ENCODE measurements at regions not wholly inside any gene's neighbourhood (a gene's known extent, or its start where the extent isn't known, plus 50 kb on each side); places are given as distances from the start of the nearest gene placed in this dataset.
"Not testable (repeated sequence)": the region's sequence is repeated elsewhere in the genome, so short reads cannot be mapped to it uniquely, and the experiment has no call there.

DNA sequence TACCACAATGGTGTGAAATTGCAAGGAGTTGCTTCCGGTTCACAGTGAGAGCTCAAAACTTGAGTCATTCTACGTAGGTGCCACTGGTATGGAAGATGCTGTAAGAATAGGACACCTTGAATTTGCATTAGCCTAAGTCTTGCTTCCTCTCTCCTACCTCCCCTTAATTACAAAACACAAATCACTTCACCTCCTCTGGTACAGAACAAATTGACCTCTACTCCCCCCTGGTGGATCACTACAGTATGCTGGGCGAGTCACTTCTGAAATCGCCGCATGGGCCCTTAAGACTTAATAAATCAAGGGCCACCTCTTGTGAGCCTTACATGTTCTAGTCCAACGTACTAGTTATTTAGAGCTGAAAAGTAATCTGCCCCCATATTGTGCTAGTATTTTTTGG, 145.3 kb upstream of the SMARCA2 start:
- no peak for DNase-seq (ENCODE audit: low spot score)

DNA sequence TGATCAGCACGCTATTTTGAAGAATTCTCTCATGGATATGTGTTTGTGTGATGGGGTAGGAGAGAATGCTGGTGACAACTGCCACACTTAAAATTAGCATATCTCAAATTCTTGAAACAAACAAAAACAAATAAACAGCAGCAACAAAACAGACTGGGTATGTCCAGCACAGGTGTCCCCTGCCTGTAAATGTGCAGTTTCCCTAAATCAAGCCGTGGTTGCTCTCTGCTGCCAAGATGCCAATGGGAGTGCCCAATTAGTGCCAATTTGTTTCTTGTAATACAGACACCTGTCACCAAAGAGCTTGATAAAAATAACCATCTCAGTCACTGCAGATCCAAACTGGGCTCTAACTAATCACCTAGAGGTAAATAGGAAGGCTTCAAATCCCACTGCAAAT, 144.2 kb upstream of the SMARCA2 start:
- DNase-seq (ENCODE audit: low spot score): no peak

DNA sequence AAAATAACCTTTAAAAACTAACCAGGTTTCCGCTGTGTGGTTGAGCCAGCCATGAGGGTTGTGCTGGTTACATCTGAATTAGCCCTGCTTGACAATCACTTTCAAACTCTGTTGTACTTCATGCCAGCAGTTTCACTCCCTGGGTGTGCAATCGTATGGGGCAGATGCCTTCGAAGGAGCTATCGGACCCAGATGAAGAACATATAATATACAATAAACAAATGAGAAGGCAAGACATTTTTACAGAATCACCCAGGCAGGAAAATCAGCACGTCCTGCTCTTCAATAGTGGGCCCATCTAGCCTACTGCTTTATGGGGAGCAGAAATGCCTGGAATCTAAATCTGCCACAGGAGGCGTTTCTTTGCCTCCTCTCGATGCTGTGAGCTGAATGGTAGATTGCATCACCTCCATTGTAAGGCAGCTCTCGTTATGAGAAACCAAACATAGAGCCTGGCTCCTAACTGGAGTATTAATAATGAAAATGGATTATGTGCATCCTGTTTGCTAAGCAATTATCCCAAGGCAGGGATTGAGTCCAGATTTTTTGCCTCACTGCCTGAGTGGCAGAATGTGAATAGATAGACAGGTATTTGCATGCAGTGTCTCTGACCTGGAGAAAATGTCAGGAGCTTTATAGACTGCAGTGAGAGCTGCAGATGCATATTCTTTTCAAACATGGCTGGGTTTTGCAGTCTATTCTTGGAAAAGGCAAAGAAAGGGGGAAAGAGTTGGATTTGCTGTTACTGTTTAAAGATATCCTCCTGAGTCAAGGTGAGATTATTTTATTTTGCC, 143.3 kb upstream of the SMARCA2 start:
- no peak for DNase-seq (ENCODE audit: low spot score)

DNA sequence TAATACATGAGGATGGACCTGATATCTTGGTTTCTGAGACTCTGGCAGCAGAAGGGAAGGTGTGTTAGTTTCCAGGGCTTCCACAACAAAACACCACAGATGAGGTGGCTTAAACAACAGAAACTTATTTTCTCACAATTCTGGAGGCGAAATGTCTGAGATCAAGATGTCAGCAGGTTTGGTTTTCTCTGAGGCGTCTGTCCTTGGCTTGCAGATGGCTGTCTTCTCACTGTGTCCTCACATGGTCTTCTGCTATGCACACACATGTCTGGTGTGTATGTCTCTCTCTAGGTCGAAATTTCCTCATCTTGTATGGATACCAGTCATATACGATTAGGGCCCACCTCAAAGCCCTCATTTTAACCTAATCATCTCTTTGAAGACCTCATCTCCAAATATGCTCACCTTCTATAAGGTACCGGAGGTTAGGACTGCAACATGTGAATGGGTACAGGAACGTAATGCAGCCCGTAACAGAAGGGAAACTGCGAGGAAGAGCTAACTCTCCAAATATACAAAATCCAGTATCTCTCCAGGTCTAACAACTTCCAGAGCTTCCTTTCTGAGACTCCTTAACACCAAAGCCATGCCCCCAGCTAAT, 139.8 kb upstream of the SMARCA2 start:
- DNase-seq (ENCODE audit: low spot score): no peak

DNA sequence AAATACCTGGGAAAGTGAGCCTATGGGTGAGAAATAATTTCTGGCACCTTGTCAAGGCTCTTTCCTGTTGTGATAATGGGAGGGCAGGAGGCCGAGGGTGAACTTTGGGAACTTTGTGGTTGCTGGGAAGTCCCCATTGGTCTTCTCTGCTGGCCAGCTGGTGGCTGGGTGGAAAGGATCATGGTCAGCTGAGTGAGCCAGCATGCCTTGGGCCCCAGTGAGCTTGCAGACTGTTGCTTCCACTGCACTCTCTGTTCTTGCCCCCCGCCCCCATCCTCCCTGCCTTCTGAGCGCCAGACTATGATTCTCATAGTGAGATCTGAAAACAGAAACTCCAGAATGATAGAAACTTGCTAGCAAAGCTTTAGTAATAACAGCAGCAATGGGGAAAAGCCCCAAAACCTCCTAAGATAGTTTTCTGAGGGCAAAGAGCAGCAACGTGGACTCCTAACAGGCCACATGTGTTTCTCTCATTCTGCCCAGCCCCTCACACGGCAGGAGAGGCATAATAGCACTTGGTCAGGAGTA, 139.2 kb upstream of the SMARCA2 start:
- no peak for DNase-seq (ENCODE audit: low spot score)

DNA sequence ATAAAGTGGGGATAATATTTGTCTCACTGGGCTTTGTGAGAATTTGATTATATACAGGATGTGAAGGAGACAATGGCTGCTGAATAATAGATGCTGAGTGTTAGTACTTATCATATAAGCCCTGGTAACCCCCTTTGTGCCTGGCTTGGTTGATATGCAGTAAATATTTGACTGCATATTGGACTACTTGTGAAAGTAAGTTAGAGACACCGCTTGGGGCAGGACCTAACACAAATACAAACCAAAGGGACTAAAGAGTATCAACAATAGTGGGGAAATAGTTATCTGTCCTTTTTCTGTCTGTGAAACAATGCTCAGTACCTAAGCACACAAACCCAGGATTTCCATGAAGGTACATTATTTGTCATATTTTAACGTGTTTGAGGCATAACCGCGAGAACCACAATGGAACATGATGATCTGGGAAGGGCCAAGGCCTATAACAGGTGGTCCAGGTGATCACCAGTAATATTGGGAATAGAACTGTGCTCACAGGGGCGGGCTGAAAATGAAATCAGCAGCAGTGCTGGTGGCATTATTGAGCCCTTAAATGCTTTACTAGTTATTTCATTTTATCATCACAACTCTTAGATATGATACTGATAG, 138.2 kb upstream of the SMARCA2 start:
- DNase-seq (ENCODE audit: low spot score): no peak

DNA sequence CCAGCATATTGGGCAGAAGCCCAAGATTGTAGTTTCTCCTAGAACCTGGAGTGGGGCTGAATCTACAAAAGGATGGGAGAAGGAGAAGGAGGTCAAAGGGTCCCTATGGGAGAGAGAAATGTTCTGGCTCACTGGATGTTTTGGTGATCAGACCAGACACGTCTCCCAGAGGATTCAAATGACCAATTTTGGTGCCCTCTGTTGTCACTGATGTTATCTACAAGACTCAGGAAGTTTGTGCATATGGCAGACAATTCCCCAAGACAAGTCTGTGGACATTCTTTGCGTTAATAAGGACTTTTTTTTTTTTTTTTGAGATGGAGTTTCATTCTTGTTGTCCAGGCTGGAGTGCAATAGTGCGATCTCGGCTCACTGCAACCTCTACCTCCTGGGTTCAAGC, 137.2 kb upstream of the SMARCA2 start:
- no peak for DNase-seq (ENCODE audit: low spot score)

DNA sequence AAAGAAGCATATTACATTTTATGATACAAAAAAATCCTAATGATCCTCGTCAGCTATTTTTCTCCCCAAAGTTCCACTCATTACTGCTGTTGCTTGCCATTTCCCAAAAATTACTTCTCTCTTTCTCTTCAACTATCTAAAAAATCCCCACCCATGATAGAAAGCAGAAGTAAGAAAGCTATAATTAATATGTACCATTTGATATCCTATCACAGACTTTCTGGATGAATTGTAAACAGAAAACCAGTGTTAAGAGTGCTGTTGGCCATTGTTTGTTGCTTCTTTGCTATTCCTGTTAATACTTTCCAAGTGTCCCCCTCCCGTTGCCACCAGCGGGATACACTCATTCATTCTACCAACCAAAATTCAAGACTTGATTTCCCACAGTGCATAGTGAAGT, 136.3 kb upstream of the SMARCA2 start:
- DNase-seq (ENCODE audit: low spot score): no peak

DNA sequence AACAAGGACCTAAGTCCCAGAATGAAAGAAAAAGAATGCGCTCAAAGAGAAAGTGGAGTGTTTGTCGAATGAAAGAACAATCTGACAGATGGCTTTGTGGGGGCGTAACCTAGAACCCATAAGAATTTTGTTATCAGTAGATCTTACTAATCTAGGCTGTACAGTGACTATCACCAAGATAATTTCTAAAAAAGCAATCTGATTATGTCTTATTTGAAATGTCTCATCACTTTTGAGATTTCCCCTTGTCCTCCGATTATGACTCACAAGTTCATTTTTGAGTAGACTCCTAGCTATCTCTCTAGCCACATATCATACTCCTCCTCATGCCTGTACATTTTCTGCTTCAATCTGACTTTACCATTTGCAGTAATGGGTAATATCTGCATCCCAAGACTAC, 135.6 kb upstream of the SMARCA2 start:
- DNase-seq (ENCODE audit: low spot score): no peak

DNA sequence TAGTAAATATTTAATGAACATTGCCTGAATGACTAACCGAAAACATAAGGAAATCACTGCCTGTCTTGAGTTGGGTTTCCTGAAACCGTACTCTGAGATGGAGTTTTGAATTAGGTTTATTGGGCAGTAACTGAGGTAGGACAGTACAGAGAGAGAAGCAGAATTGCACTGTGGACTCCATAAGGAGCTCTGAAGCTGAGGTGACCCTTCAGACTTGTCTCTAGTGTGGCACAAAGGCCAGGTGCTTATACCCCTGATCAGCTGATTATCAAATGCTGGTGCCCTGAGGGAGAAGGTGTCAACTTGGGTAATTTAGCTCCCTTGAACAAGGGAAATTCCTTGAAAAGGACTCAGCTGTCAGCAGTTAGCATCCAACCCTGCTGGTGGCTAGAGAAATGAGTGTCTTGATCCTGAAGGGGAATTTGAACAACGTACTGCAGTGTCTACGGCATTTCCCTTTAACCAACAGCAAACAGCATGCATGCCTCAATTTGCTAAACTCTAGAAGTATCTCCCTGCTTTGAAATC, 135.0 kb upstream of the SMARCA2 start:
- no peak for DNase-seq (ENCODE audit: low spot score)

DNA sequence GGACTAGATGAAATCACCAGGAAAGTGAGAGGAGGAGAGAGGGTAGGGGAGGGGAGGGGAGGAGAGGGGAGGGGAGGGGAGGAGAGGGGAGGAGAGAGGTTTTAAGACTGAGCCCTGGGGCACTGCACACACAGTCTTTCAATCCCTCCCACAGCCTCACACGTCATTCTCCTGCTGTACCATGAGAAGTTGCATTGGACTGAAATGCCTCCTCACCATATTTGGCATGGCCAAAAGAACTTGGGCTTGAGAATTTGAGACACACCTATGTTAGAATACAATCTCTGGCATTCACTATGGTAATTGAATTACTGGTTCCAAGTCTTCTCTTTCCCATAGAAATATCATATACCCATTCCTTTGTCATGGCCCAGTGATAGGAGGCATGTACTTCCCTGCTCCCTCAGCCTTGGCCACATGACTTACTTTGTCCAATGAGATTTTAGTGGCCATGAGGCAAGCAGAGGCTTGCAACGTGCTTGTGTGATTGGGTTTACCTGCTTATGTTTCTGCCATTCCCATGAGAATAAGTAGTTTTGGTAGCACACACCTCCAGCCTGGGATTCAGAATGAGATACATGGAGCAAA, 133.3 kb upstream of the SMARCA2 start:
- DNase-seq (ENCODE audit: low spot score): no peak

DNA sequence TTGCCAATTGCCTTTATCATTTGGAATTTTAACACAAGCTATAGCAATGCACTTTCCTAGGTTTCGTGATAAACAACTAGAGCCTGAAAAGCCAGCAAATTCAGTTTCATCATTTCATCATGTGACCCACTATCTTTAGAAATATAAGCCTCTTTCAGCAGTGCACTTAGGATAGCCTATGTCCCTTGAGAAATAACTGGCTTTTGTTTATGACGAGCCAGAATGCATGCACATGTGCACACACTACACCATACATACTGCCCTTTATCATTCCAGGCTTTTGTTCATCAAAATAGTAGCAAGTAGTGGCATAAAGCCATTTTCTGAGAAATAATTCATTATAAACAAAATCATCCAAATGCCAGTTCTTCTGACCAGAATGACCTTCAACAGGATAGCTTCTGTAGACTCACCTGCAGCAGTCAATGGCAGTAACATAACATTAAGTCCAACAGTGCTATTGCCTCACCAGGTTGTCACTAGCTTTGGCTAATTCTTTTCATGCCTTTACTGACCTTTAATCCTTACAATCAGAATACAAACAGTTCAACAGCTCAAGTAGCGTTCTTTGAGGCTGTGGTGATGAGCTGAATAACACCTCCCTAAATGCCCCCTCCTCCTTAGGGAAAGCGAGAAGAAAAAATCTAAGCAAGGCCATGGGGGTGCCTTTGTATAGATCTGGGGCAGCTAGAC, 132.3 kb upstream of the SMARCA2 start:
- DNase-seq (ENCODE audit: low spot score): no peak

DNA sequence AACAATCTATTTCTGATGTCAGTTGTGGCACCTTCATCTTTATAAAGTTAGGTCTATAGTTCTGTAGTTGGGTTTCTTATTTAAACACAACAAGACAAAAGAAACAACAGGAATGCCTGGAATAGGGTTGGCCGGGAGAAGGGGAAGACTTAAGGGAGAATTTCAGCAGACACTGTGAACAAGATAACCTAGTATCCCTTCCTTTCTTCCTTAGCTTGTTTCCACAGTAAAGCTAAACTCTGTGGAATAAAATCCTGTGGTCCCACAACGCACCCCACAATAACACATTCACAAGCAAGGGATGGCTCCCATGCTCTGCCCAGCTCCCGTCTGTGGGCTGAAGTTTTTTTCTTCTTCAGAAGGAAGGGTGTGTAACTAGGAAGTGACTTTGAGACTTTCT, 124.9 kb upstream of the SMARCA2 start:
- no peak for DNase-seq (ENCODE audit: low spot score)

DNA sequence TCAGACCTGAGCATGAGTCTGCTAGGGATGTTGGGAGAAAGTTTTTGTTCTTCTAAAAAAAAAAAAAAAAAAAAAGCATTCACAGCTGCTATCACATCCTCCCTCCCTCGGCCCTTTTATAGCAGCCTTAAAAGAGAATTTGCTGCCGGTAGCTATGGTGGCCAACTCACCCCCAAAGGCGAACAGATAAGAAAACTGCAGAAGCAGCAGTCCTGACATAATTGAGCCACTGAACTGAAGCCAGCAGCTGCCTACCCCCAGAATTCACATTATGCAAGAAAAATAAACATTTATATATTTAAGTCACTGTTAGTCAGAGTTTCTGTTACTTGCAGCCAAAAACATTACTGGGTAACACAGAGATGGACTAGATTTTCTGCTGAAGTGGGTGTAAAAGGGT, 124.3 kb upstream of the SMARCA2 start:
- DNase-seq (ENCODE audit: low spot score): no peak

DNA sequence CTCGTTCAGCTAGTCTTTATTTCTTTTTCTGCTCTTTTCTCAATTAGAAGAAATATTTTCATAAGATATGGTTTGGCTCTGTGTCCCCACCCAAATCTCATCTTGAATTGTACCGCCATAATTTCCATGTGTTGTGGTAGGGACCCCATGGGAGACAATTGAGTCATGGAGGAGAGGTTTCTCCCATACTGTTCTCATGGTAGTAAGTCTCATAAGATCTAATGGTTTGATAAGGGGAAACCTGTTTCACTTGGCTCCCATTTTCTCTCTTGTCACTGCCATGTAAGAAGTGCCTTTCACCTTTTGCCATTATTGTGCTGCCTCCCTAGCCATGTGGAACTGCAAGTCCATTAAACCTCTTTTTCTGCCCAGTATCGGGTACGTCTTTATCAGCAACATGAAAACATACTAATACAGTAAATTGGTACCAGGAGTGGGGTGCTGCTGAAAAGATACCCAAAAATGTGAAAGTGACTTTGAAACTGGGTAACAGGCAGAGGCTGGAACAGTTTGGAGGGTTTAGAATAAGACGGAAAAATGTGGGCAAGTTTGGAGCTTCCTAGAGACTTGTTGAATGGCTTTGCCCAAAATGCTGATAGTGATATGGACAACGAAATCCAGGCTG, 112.0 kb upstream of the SMARCA2 start:
- not testable (repeated sequence) for DNase-seq (ENCODE audit: low spot score)

DNA sequence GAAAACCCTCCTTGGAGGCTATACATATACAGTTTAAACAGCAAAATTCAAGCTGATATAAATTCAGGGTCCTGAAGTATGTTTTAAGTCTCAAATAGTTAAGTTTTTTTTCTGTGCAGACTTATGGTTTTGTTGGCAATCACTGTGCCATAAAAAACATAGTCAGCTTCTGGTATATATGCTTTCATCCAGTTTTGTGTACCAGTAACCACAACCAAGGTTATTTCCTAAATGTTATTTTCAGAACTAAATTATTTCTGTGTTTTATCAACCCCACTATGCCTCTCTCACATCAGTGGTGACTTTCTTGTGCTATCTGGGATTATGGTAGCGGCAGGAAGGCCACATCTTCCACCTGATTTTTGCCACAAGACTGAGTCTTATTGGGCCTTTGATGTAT, 107.7 kb upstream of the SMARCA2 start:
- no peak for DNase-seq (ENCODE audit: low spot score)

DNA sequence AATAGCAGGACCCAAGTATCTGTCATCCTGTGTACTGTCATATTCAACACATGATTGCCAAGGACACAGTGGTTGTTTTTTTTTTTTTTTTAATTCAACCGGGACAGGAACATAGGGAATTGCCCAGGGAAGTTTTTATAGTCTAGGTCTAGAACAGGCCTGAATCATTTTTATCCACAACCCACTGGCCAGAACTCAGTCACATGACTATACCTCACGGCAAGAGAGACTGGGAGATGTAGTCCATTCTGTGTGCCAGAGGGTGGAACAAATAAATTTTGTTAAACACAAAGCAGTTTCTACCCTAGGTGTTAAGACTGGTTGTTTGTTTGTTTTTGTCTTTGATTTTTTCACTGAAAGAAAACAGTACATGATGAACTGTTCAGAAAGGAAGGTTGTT, 105.8 kb upstream of the SMARCA2 start:
- no peak for DNase-seq (ENCODE audit: low spot score)

DNA sequence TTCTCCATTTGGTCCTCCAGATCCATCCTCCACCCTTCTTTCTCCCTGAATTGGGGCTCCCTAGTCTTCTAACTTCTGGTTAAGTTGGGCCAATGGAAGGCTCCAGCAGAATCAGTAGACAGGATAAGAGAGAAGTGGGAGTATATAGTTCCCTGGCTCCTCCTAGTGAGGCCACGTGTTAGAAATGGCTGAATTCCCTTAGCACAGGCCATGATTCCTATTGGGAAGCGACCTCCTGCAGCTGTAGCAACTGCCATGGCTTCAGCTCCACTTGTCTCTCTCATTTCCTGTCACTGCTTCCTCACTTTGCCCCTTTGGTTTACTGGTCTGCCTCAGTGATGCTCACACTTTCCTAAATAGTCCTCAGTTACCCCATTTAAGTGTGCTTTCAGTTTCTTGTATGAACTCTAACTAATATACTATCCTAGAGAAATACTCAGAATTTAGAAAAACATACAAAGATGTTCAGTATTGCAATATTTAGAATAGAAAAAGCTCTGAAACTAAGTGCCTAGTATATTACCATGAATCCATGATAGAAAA, 104.8 kb upstream of the SMARCA2 start:
- DNase-seq (ENCODE audit: low spot score): no peak

DNA sequence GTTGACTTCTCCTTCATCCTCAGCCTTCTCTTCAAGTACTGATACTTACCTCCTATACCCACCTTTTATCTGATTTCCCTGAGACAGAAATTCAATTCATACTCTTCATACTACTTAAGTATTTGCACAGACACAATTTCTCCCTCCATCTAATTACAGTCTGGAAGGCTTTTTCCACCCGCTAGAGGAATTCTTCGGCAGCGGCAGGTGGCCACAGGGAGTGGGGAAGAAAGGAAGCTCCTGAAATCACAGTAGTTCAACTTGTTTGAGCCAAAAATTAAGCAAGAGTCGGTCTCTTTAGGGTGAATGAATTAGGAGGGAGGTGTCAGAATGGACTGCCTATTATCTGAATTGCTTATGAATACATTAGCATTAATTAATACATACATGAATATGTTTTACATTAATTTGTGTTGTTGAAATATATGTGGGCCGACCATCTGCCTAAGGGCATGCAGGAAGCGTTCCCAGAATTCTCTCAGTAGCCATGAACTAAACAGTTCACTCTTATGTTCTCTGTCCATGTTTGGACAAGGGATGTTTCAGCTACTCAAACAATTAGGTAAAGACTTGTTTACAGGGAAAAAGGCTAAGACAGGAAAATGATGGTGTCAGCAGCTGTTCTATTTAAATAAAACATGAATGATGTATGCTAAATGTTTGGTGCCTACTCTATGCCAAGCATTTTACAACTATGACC, 101.4 kb upstream of the SMARCA2 start:
- no peak for DNase-seq (ENCODE audit: low spot score)

DNA sequence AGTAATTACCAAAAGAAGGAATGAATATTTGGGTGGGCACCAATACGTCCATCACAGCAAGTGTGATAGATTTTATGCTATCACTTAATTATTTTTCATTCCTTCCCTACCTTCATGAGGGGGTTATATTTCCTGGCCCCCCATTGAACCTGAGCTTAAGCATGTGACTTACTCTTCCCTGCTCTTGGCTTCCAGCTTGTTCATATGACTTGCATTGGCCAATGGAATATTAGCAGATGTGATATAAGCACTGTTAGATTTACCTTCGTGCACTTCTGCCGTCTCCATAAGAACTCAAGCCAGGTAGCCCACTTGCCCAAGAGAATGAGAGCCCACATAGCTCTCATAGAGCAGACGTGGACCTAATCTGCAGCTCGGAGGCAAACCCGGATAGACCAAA, 99.1 kb upstream of the SMARCA2 start:
- no peak for DNase-seq (ENCODE audit: low spot score)
